ENCODE measurements at regions not wholly inside any gene's neighbourhood (a gene's known extent, or its start where the extent isn't known, plus 50 kb on each side); places are given as distances from the start of the nearest gene placed in this dataset.

DNA sequence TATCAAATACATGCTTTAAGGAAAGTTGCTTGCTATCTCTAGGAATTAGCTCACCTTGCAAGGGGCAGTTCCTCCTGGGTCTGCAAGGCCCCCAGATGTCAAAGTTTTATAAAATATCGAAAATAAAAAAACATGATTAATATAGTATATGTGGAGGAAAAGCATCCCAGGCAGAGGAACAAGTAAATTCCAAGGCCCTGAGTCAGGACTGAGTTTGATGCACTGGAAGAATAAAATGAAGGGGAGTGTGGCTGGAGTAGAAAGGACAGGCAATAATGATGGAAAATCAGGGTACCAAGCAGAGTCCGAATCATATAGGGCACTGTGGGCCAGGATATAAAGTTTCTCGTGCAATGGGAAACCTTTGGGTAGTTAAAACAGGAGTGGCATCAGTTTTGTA, 112.4 kb upstream of the EEPD1 start:
- Histone ChIP-seq H2BK120ac (ENCODE audit: low read depth, low read length, poor library complexity, severe bottlenecking) (no peak overlapping the region), H2AFZ (ENCODE audit: low read length) (no peak overlapping the region), H4K8ac (replicated peaks; ENCODE audit: insufficient read length, low read depth, low read length) (no peak overlapping the region), H3K23me2 (ENCODE audit: insufficient read length, low read depth, low read length, poor library complexity, severe bottlenecking) (no peaks in the 10 kb centered on the region), H2AK5ac (ENCODE audit: insufficient read length, low read length) (no peak overlapping the region), H4K5ac (ENCODE audit: insufficient read length, low read depth, low read length) (no peak overlapping the region), H3K14ac (ENCODE audit: insufficient read depth, low read length) (no peak overlapping the region), H3K27ac (ENCODE audit: insufficient read length, low read depth, low read length) (no peak overlapping the region), H3K79me2 (ENCODE audit: insufficient read depth, low read length) (no peaks in the 10 kb centered on the region), H2BK12ac (ENCODE audit: insufficient read length, low read depth, low read length) (no peak overlapping the region), H3K27me3 (ENCODE audit: insufficient read depth, low read length) (no peaks in the 10 kb centered on the region), H3T11ph (ENCODE audit: low read length) (no peak overlapping the region), H2BK20ac (ENCODE audit: low read depth, low read length, poor library complexity, severe bottlenecking) (no peak overlapping the region), H2BK5ac (ENCODE audit: insufficient read length, low read length) (no peak overlapping the region), H3K18ac (ENCODE audit: insufficient read length, low read depth, low read length) (no peak overlapping the region), H3K4ac (ENCODE audit: low read depth, low read length) (no peak overlapping the region), H3K56ac (ENCODE audit: insufficient read length, low read depth, low read length) (no peak overlapping the region), H3K9me3 (ENCODE audit: control insufficient read depth, low read depth, low read length) (no peaks in the 10 kb centered on the region), H3K23ac (ENCODE audit: insufficient read length, low read depth, low read length) (no peak overlapping the region), H3K4me2 (ENCODE audit: insufficient read depth, insufficient read length, low read length) (no peak overlapping the region), H4K20me1 (ENCODE audit: control insufficient read depth, insufficient read depth, insufficient read length) (no peaks in the 10 kb centered on the region), H3K79me1 (ENCODE audit: insufficient read depth, low read depth, low read length, poor library complexity, severe bottlenecking) (no peaks in the 10 kb centered on the region), H2BK15ac (ENCODE audit: low read depth, low read length) (no peak overlapping the region), H4K91ac (ENCODE audit: insufficient read length, low read depth, low read length) (no peak overlapping the region), H3K9ac (ENCODE audit: extremely low read depth, insufficient read length, low read length) (no peak overlapping the region), H3K4me1 (ENCODE audit: insufficient read depth, low read length) (peaks cover 6% of the 10 kb centered on the region; the same call in 1 of the 2 replicates)
- peaks cover 19 to 29% of the 10 kb centered on the region in 2 experiments for H3K4me1 Mint-ChIP-seq
- H3K4me3 Mint-ChIP-seq = no peak overlapping the region
- H3K9me3 Mint-ChIP-seq = no peaks in the 10 kb centered on the region; a peak in 1 of 5 replicates
- TF ChIP-seq, protein P1, sequence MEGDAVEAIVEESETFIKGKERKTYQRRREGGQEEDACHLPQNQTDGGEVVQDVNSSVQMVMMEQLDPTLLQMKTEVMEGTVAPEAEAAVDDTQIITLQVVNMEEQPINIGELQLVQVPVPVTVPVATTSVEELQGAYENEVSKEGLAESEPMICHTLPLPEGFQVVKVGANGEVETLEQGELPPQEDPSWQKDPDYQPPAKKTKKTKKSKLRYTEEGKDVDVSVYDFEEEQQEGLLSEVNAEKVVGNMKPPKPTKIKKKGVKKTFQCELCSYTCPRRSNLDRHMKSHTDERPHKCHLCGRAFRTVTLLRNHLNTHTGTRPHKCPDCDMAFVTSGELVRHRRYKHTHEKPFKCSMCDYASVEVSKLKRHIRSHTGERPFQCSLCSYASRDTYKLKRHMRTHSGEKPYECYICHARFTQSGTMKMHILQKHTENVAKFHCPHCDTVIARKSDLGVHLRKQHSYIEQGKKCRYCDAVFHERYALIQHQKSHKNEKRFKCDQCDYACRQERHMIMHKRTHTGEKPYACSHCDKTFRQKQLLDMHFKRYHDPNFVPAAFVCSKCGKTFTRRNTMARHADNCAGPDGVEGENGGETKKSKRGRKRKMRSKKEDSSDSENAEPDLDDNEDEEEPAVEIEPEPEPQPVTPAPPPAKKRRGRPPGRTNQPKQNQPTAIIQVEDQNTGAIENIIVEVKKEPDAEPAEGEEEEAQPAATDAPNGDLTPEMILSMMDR (conservative IDR thresholded peaks at IDR 0.05) = no peak
- no peaks in the 10 kb centered on the region; a peak in 2 of 7 replicates for H3K36me3 Mint-ChIP-seq (ENCODE audit: insufficient read depth in 1 of 3, low read depth in 3 of 3)
- H3K27ac Mint-ChIP-seq = no peak overlapping the region
- WGBS (ENCODE audit: extremely low coverage, insufficient read length, low lambda C conversion rate) = no CpG with 5 or more reads among the region's 3 CpGs
- DNase-seq = no peak
- peaks cover 2% of the 10 kb centered on the region for H3K27me3 Mint-ChIP-seq (ENCODE audit: low read depth)
